Endothelial cell (in vitro differentiated cells): ENCODE measurements at regions not wholly inside any gene's neighbourhood (a gene's known extent, or its start where the extent isn't known, plus 50 kb on each side); places are given as distances from the start of the nearest gene placed in this dataset.

Source experiments
- DNase-seq: peaks from one replicate; pipeline ENCODE4 v3.0.0; 2021; ENCODE audit warnings: low spot score
- H3K27ac Mint-ChIP-seq: one replicate; pipeline ENCODE4 v1.8.0; 2021; ENCODE audit warnings: mixed read lengths, inconsistent platforms; ENCODE audit not compliant: unreplicated experiment
- H3K27me3 Mint-ChIP-seq: one replicate; pipeline ENCODE4 v1.8.0; 2021; ENCODE audit warnings: mild to moderate bottlenecking, moderate library complexity, mixed read lengths, inconsistent platforms; ENCODE audit not compliant: unreplicated experiment
- H3K36me3 Mint-ChIP-seq: one replicate; pipeline ENCODE4 v1.8.0; 2021; ENCODE audit warnings: mild to moderate bottlenecking, low read depth, mixed read lengths, inconsistent platforms; ENCODE audit not compliant: unreplicated experiment
- H3K4me1 Mint-ChIP-seq: one replicate; pipeline ENCODE4 v1.8.0; 2021; ENCODE audit warnings: mild to moderate bottlenecking, mixed read lengths, inconsistent platforms; ENCODE audit not compliant: unreplicated experiment
- H3K4me3 Mint-ChIP-seq: one replicate; pipeline ENCODE4 v1.8.0; 2021; ENCODE audit warnings: mild to moderate bottlenecking, mixed read lengths, inconsistent platforms; ENCODE audit not compliant: unreplicated experiment
- H3K9me3 Mint-ChIP-seq: one replicate; pipeline ENCODE4 v1.8.0; 2021; ENCODE audit warnings: mixed read lengths, inconsistent platforms; ENCODE audit not compliant: unreplicated experiment
- CTCF ChIP-seq: fragments of 200-600 bp; sonication (generic); IDR thresholded peaks from one replicate; pipeline ENCODE4 v1.5.0; 2021; ENCODE audit warnings: antibody characterized with exemption; ENCODE audit not compliant: unreplicated experiment

- H3K27me3 Mint-ChIP-seq: peaks cover 5% of the 10 kb centered on the region
- no peaks in the 10 kb centered on the region for H3K36me3 Mint-ChIP-seq
- no peak for DNase-seq
- H3K4me3 Mint-ChIP-seq: no peak overlapping the region
- H3K9me3 Mint-ChIP-seq: no peaks in the 10 kb centered on the region
- no peak overlapping the region for H3K27ac Mint-ChIP-seq
- peaks cover 4% of the 10 kb centered on the region for H3K4me1 Mint-ChIP-seq
- TF ChIP-seq CTCF: no peak
Measured at GRCh38 chr15:70415398-70415797, 317.7 kb upstream of the TLE3 start.

- Mint-ChIP-seq H3K27ac (no peak overlapping the region), H3K36me3 (no peaks in the 10 kb centered on the region), H3K27me3 (peaks cover 5% of the 10 kb centered on the region), H3K4me3 (no peak overlapping the region), H3K4me1 (peaks cover 4% of the 10 kb centered on the region), H3K9me3 (no peaks in the 10 kb centered on the region)
- no peak for TF ChIP-seq CTCF
- no peak for DNase-seq
Measured at GRCh38 chr15:70414626-70415025, 316.9 kb upstream of the TLE3 start.

- peaks cover 4% of the 10 kb centered on the region for H3K4me1 Mint-ChIP-seq
- H3K9me3 Mint-ChIP-seq: no peaks in the 10 kb centered on the region
- no peak for DNase-seq
- H3K27me3 Mint-ChIP-seq: peaks cover 5% of the 10 kb centered on the region
- H3K36me3 Mint-ChIP-seq: no peaks in the 10 kb centered on the region
- no peak overlapping the region for H3K4me3 Mint-ChIP-seq
- no peak overlapping the region for H3K27ac Mint-ChIP-seq
- no peak for TF ChIP-seq CTCF
Measured at GRCh38 chr15:70412794-70413193, 315.1 kb upstream of the TLE3 start.

- peaks cover 5% of the 10 kb centered on the region for H3K27me3 Mint-ChIP-seq
- no peak for TF ChIP-seq CTCF
- no peak for DNase-seq
- H3K9me3 Mint-ChIP-seq: no peaks in the 10 kb centered on the region
- no peak overlapping the region for H3K27ac Mint-ChIP-seq
- H3K4me3 Mint-ChIP-seq: no peak overlapping the region
- no peaks in the 10 kb centered on the region for H3K36me3 Mint-ChIP-seq
- H3K4me1 Mint-ChIP-seq: peaks cover 4% of the 10 kb centered on the region
Measured at GRCh38 chr15:70411143-70411863, 313.6 kb upstream of the TLE3 start.

- no peaks in the 10 kb centered on the region for H3K36me3 Mint-ChIP-seq
- H3K27me3 Mint-ChIP-seq: peaks cover 5% of the 10 kb centered on the region
- no peak overlapping the region for H3K4me3 Mint-ChIP-seq
- H3K27ac Mint-ChIP-seq: no peak overlapping the region
- TF ChIP-seq CTCF: no peak
- H3K4me1 Mint-ChIP-seq: peaks cover 4% of the 10 kb centered on the region
- DNase-seq: no peak
- no peaks in the 10 kb centered on the region for H3K9me3 Mint-ChIP-seq
Measured at GRCh38 chr15:70410371-70410985, 312.8 kb upstream of the TLE3 start.
